HG03442 (cell line): ENCODE measurements at regions not wholly inside any gene's neighbourhood (a gene's known extent, or its start where the extent isn't known, plus 50 kb on each side); places are given as distances from the start of the nearest gene placed in this dataset.

Experiments
- ATAC-seq: cut with Tn5 transposase; IDR thresholded peaks from one replicate; pipeline ENCODE4 v1.9.1; 2021; ENCODE audit warnings: mild to moderate bottlenecking, moderate library complexity; ENCODE audit not compliant: unreplicated experiment

GRCh38 chr16:50925758-50926357 is 184.0 kb downstream of the CYLD start:
- ATAC-seq, result no peak

DNA sequence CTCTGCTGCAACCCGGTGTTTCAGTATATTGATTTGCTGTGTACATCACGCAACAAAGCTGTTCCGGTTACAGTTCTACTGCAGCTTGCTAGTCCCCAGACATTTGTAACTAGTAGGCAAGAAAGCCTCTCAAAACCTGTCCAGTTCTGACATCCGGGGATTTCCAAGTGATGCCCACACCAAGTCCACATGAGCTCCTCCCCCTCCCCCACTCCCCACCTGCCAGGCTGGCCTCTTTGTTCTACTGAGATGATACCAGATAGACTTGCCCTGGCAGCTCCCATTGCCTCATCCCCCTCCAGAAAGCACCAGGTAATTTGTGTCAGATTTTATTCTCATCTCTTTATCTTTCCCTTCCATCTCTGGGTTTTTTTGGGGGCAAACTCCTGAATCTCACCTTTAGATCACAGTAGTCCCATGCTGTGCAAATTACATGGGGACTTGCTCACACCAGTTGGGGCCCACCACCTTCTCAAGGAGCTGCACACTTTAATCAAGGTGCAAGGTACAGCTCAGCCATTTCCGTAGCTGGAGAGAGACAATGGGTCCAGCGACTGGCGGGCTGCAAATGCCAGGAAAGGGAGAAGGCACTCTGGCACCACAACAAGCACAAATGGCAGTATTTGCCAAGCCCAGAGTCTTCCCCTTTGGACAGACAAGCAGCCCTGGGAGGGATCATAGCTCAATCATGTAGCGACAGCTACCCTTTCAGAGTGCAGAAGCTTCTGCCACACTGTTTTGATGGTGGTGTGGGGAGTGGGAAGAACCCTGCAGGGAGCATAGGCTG is 183.1 kb downstream of the CYLD start:
- no peak for ATAC-seq

GRCh38 chr16:50917950-50918703 is 176.2 kb downstream of the CYLD start:
- no peak for ATAC-seq

DNA sequence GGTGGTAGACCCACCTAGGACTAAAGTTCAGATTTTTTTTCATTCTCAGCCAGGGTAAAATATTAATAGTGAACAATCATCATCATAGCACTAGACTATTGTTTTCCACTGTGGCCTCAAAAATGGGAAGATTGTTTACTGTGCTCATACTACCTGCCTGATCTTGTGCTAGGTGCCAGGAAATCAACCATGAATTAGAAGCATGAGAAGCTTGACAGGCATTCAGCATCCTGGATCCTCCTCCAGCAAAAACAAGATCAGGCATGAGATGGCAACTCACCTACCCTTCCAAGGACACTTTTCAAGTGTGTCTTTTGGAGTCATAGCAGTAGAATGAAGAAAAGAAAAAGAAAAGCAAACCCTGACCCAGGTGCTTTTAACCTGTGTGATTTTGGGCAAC is 174.2 kb downstream of the CYLD start:
- ATAC-seq, result no peak

GRCh38 chr16:50915120-50915519 is 173.2 kb downstream of the CYLD start:
- no peak for ATAC-seq

GRCh38 chr16:50910736-50911100 is 168.8 kb downstream of the CYLD start:
- no peak for ATAC-seq

DNA sequence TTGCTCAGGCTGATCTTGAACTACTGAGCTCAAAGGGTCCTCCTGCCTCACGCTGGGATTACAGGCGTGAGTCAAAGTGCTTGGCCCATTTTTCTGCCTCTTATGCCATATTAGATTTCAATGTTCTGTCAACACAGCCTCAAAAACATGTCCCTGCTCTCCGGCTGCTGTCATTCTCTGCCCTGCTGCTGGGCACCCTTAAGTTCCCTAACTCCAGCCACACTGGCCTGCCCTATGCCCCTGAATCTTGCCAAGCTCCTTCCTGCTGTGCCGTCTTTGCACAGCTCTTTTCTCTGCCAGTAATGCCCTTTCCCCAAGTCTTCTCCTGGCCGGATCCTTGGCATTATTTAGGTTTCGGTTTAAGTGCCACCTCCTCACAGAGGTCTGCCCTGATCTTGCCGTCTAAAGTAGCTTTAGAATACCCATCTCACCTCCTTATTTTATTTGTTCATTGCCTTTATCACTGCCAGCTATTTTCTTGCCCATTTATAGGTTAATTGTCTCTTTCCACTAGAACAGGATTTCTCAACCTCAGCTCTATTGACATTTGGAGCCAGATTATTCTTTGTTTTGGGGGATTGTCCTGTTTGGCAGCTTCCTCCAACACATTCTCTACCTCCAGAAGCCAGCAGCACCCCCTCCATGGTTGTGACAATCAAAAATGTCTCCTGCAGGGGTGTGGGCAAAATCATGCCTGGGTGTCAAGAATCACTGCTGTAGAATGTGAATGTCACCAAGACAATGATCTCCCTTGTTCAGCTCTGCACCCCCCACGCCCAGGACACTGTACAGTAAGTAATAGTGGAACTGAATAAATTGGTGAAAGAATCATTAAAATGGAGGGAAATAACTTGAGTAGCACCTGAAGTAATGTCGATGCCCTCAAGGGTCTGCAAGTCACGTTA is 168.2 kb downstream of the CYLD start:
- no peak for ATAC-seq

- ATAC-seq, result no peak
These were observed 166.6 kb downstream of the CYLD start for GRCh38 chr16:50908468-50908867.

DNA sequence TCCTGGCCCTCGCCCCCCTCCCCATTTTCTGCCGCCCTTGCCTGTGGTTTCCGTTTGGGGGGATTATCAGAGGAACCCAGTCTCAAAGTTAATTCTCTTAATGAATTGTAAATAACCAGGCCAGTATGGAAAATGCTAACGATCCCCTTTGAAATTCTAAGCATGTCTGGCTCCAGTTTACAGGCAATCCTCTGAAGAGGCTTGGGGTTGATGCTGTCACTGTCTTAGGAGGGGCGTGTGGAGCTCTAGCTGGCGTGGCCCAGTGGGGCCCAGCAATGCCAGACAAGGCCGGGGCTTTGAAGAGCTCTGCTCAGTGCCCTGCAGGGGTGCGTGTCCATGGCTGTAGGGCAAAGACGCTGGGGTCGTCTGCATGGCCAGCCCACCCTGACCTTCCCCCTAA is 164.6 kb downstream of the CYLD start:
- no peak for ATAC-seq

DNA sequence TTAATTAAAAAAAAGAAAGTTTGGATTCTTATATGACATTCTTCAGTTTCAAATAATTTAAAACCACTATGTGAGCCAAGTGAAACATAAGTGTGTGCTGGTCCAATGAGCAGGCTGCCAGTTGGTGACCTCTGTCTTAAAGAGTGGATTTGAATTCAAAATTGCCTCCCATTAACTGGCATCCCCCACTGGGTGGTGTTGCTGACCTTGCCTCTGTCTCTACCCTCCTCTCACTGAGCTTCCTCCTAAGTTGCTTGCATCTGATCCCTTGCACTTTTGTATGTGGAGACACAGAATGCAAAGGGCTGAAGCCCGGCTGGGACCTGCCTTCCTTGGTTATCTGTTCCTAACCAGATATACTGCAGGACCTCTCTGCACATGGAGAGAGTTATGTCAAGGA is 160.6 kb downstream of the CYLD start:
- no peak for ATAC-seq

DNA sequence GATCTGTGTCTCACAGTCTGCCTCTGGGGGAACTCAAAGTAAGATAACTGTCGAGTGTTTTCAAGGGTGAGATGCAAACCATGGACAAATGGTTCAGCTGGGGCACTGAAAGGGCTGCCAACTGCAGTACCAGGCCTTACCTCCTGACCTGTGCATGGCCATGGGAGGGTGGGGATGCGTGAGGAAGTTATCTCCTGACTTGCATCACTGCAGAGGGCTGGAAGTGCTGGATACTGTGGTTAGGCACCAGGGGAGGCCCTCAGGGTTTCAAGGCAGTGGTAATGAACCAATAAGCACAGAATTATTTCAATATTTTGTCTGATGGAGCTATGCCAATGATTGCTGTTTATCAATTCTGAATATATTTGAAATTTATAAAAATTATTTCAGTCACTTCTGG is 159.2 kb downstream of the CYLD start:
- no peak for ATAC-seq

GRCh38 chr16:50900391-50900942 is 158.6 kb downstream of the CYLD start:
- no peak for ATAC-seq

- ATAC-seq, result no peak
These were observed 158.1 kb downstream of the CYLD start for GRCh38 chr16:50899951-50900350.

GRCh38 chr16:50889746-50890145 is 147.9 kb downstream of the CYLD start:
- no peak for ATAC-seq

GRCh38 chr16:50889276-50889675 is 147.4 kb downstream of the CYLD start:
- ATAC-seq, result no peak

GRCh38 chr16:50888486-50889261 is 146.8 kb downstream of the CYLD start:
- no peak for ATAC-seq

GRCh38 chr16:50887500-50888298 is 145.8 kb downstream of the CYLD start:
- no peak for ATAC-seq

GRCh38 chr16:50884066-50884860 is 142.4 kb downstream of the CYLD start:
- no peak for ATAC-seq
